Glomerular visceral epithelial cell (primary cell): ENCODE measurements at regions not wholly inside any gene's neighbourhood (a gene's known extent, or its start where the extent isn't known, plus 50 kb on each side); places are given as distances from the start of the nearest gene placed in this dataset.
"Not testable (repeated sequence)": the region's sequence is repeated elsewhere in the genome, so short reads cannot be mapped to it uniquely, and the experiment has no call there.

Source experiments
- DNase-seq: peaks from one replicate; pipeline ENCODE4 v3.0.0-alpha.2; 2016; ENCODE audit errors: extremely low spot score

- no peak for DNase-seq
Measured at GRCh38 chr9:94472806-94473360, 82.0 kb upstream of the PCAT7 start.

DNA sequence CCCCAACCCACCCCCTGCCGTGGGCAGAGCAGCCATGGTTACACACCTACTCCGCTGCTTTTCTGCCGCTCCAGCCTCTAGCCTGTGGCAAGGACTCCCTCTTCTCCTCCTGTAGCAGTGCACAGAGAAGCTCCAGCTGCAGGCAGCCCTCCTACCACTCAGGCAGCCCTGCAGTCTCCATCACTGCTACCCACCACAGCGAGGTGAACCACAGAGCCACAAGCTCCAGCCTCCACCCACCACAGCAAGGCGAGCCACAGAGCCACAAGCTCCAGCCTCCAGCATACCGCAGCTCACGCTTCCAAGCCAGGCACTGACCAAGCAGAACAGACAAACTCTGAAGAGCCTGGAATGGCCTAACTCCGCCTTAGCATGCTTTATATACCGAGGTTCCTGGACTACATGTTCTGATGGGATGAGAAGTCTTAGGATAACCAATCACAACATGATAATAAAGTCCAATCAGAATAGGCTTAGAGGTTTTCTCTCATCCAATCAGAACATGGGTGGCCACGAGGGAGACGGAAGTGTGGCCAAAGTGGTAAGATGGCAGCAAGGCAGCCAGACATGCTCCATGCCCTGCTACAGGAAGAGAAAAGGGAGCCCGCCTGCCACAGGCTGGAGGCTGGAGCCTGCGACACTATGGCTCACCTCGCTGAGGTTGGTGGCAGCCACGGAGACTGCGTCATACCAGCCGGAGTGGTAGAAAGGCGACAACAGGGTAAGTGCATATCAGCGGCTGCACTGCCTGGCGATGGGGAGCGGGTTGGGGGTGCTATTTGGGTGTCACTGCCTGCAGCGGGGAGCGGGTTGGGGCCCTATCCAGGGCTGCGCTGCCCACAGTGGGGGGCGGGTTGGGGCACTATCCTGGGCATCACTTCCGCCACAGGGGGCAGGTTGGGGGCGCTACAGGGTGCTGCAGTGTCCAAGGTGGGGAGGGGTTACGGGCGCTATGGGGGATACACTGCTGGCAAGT is 75.8 kb upstream of the PCAT7 start:
- DNase-seq = no peak

GRCh38 chr9:94479757-94480156 is 75.1 kb upstream of the PCAT7 start:
- no peak for DNase-seq

- DNase-seq = no peak
Measured at GRCh38 chr9:94480205-94480604, 74.7 kb upstream of the PCAT7 start.

DNA sequence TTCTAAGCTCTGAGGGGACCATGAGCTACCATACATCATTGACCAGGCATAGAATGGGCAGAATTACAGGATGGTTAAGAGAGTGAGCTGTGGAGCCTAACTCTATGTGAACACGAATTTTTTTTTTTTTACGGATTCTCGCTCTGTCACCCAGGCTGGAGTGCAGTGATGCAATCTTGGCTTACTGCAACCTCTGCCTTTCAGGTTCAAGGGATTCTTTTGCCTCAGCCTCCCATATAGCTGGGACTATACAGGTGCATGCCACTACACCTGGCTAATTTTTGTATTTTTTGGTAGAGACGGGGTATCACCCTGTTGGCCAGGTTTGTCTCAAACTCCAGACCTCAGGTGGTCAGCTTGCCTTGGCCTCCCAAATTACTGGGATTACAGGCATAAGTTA is 72.8 kb upstream of the PCAT7 start:
- no peak for DNase-seq

DNA sequence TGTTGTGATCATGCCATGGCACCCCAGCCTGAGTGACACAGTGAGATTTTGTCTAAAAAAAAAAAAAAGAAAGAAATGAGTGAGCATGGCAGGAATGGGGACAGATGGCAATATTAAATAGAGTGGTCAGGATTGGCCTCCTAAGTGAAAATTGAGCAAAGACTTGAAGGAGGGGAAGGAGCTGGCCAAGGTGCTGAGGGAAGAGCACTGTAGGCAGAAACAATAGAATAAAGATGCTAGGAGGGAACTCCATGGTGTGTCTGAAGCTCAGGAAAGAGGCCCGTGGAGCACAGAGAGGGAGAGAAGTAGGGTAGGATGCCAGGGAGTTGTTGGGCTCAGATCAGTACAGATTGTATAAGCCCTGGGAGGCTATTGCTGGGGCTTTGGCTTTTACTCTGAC is 64.4 kb upstream of the PCAT7 start:
- DNase-seq = no peak

GRCh38 chr9:94492125-94492524 is 62.8 kb upstream of the PCAT7 start:
- not testable (repeated sequence) for DNase-seq

DNA sequence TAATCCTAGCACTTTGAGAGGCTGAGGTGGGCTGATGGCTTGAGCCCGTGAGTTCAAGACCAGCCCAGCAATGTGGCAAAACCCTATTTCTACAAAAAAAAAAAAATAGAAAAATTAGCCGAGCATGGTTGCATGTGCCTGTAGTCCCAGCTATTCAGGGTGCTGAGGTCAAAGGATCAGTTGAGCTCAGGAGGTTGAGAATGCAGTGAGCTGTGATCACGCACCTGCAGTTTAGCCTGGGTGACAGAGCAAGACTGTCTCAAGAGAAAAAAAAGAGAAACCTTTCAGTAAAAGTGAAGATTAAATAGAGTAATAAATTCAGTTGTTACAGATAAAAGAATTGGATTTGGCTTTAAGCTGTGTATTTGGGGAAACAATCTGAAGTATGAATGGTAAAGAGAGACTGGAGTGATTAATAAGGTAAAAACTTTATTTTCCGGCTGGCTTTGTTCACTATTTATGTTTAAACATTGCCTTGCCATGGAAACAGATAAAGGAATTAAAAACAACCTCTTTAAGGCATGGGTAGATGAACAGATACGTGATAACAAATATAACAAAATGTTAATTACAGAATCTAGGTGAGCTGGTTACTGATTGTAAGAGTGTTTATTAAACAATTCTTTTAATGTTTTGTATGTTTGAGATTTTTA is 56.0 kb upstream of the PCAT7 start:
- DNase-seq = no peak

GRCh38 chr9:94504358-94504757 is 50.5 kb upstream of the PCAT7 start:
- DNase-seq = no peak
